Tibial artery (tissue), 4 donors: ENCODE measurements at regions not wholly inside any gene's neighbourhood (a gene's known extent, or its start where the extent isn't known, plus 50 kb on each side); places are given as distances from the start of the nearest gene placed in this dataset.

Experiments
- DNase-seq, 2 donors: peaks; one replicate each; pipeline ENCODE4 v3.0.0-alpha.2; 2019
- H3K27ac ChIP-seq, 2 donors: fragments of 200-600 bp; sonication (generic) in 1 of 2; 1 replicate in 1 of 2; 2 replicates in 1 of 2; pipeline ENCODE4 v1.5.1; 2018 to 2019; ENCODE audit warnings: mild to moderate bottlenecking in 1 of 2
- H3K27me3 ChIP-seq, 2 donors: fragments of 200-600 bp; sonication (generic) in 1 of 2; one replicate each; pipeline versions ENCODE4 v1.5.1 to v1.6.0; 2016 to 2019
- H3K36me3 ChIP-seq, 3 donors: fragments of 200-600 bp; sonication (generic) in 2 of 3; one replicate each; pipeline ENCODE4 v1.5.1; 2016 to 2019; ENCODE audit warnings: mild to moderate bottlenecking in 2 of 3
- H3K4me1 ChIP-seq, 4 donors: fragments of 200-600 bp; sonication (generic) in 2 of 4; 1 replicate in 3 of 4; 2 replicates in 1 of 4; pipeline ENCODE4 v1.5.1; 2016 to 2019
- H3K4me3 ChIP-seq, 2 donors: fragments of 200-600 bp; sonication (generic) in 1 of 2; 1 replicate in 1 of 2; 2 replicates in 1 of 2; pipeline ENCODE4 v1.5.1; 2018 to 2019; ENCODE audit warnings: mild to moderate bottlenecking in 2 of 2
- H3K9me3 ChIP-seq, 3 donors: fragments of 200-600 bp; sonication (generic) in 1 of 3; one replicate each; pipeline ENCODE4 v1.5.1; 2016 to 2019
- intact Hi-C: fragments of 100-400 bp; cut with DNase I; formaldehyde crosslinking; loops from one replicate; pipeline ENCODE4 v1.15.0; 2023; ENCODE audit warnings: low total_unique reads
- TF ChIP-seq, protein P1 (sequence below), 2 experiments: fragments of 200-600 bp in 1 of 2; fragments of 450-650 bp in 1 of 2; IDR thresholded peaks; one replicate each; pipeline ENCODE4 v1.5.1; 2017 to 2019; ENCODE audit warnings: antibody characterized with exemption in 2 of 2, mild to moderate bottlenecking in 1 of 2, moderate library complexity in 1 of 2

DNA sequence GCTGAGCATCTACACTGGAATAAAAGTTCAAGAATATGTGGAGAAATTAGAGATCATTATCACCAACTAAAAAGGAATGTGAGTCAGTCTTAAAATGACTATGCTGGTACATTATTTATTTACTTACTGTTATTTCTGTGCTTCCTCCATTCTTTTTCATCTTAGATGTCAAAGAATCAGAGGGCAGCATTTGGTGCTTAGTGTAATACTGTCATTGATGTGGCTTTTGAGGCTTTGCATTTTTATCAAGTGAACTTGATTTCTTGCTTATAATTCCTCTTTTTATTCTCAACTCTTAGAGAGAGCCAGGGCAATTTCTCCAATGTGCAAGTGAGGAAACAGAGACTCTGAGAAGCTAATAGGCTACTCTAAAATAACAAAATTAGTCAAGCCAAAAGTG lies 163.7 kb upstream of the TRPC7 start:
- H3K9me3 ChIP-seq: no peaks in the 10 kb centered on the region
- intact Hi-C loops: loop anchor here (10.0 kb wide), 1 partner anchor 526 kb away; no protein-coding TSS in a partner anchor
- H3K27ac ChIP-seq: no peak overlapping the region
- TF ChIP-seq, protein P1, sequence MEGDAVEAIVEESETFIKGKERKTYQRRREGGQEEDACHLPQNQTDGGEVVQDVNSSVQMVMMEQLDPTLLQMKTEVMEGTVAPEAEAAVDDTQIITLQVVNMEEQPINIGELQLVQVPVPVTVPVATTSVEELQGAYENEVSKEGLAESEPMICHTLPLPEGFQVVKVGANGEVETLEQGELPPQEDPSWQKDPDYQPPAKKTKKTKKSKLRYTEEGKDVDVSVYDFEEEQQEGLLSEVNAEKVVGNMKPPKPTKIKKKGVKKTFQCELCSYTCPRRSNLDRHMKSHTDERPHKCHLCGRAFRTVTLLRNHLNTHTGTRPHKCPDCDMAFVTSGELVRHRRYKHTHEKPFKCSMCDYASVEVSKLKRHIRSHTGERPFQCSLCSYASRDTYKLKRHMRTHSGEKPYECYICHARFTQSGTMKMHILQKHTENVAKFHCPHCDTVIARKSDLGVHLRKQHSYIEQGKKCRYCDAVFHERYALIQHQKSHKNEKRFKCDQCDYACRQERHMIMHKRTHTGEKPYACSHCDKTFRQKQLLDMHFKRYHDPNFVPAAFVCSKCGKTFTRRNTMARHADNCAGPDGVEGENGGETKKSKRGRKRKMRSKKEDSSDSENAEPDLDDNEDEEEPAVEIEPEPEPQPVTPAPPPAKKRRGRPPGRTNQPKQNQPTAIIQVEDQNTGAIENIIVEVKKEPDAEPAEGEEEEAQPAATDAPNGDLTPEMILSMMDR (IDR thresholded peaks at IDR 0.05): no peak
- H3K4me3 ChIP-seq: no peak overlapping the region
- no peak for DNase-seq
- no peaks in the 10 kb centered on the region for H3K36me3 ChIP-seq
- no peaks in the 10 kb centered on the region for H3K27me3 ChIP-seq
- no peaks in the 10 kb centered on the region for H3K4me1 ChIP-seq

DNA sequence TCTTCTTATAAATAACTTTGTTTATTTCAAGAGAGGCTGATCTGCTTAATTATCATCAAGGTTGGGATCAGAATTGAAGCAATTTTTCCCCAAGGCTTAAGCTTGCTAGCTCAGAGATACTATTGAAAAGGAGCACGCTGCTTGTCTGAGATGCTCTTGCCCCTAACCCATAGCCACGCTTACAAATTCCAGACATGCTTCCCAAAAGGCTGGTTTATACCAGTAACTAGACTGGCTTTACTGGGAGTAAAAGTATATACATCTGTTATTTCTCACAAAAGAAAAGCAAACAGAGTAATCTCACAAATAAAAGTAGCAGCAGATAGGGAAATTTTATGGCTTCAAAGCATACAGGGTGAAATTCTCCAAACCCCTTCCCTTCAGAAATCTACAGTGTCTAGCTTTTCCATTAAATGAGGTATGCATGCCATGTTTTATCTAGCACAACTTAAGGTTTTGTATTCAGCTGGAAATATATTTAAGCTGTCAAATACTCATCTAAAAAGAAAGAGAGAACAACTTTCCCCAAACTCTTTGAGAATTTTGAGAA lies 163.2 kb upstream of the TRPC7 start:
- H3K9me3 ChIP-seq: no peaks in the 10 kb centered on the region
- H3K27ac ChIP-seq: no peak overlapping the region
- no peak overlapping the region for H3K4me3 ChIP-seq
- H3K27me3 ChIP-seq: no peaks in the 10 kb centered on the region
- no peaks in the 10 kb centered on the region for H3K36me3 ChIP-seq
- TF ChIP-seq, protein P1 (IDR thresholded peaks at IDR 0.05): no peak
- no peak for DNase-seq
- intact Hi-C loops: loop anchor here (10.0 kb wide), 1 partner anchor 526 kb away; no protein-coding TSS in a partner anchor
- H3K4me1 ChIP-seq: no peaks in the 10 kb centered on the region

DNA sequence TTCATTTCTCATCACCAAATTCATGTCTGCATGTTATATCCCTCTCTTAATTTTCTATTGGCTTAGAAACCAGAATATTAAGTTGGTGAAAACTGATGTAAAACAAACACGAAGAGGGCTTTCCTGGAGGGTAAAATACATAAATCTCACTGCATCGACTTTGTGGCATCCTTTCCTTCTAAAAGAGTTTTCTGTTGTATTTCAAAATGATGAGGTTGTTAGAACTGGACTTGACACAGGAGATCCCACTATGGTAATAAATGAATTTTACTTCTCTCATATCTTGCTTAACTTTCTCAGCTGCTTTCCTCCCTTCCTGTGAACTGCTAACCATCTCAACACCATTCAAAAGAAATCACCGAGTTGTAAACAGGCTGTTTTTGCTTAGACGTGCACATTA lies 162.0 kb upstream of the TRPC7 start:
- Histone ChIP-seq H3K27me3 (no peaks in the 10 kb centered on the region), H3K27ac (no peak overlapping the region), H3K4me1 (no peaks in the 10 kb centered on the region), H3K9me3 (no peaks in the 10 kb centered on the region), H3K36me3 (no peaks in the 10 kb centered on the region), H3K4me3 (no peak overlapping the region)
- no peak for DNase-seq
- TF ChIP-seq, protein P1 (IDR thresholded peaks at IDR 0.05): no peak
- intact Hi-C loops: loop anchor here (10.0 kb wide), 1 partner anchor 527 kb away; no protein-coding TSS in a partner anchor

DNA sequence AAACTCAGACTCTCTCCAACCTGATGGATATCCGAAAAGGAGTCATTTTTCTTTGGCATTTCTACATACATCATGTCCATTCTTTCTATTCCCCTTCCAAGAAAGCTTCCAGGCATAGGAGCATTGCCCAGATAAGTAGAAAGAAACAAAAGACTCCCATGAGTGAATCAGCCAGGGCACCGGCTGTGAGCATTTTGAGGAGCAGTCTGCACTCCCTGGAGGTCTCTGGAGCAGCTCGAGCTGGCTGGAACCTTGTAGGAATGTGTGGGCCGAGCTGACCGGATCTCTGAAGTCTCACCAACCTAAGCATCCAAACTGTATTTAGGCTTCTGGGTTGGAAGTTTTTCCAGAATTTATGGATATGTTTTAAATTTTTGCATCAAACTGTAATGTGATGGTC lies 161.4 kb upstream of the TRPC7 start:
- Histone ChIP-seq H3K9me3 (no peaks in the 10 kb centered on the region), H3K27ac (no peak overlapping the region), H3K27me3 (no peaks in the 10 kb centered on the region), H3K4me1 (no peaks in the 10 kb centered on the region), H3K36me3 (no peaks in the 10 kb centered on the region), H3K4me3 (no peak overlapping the region)
- no peak for DNase-seq
- intact Hi-C loops: loop anchor here (10.0 kb wide), 1 partner anchor 528 kb away; no protein-coding TSS in a partner anchor
- TF ChIP-seq, protein P1 (IDR thresholded peaks at IDR 0.05): no peak

DNA sequence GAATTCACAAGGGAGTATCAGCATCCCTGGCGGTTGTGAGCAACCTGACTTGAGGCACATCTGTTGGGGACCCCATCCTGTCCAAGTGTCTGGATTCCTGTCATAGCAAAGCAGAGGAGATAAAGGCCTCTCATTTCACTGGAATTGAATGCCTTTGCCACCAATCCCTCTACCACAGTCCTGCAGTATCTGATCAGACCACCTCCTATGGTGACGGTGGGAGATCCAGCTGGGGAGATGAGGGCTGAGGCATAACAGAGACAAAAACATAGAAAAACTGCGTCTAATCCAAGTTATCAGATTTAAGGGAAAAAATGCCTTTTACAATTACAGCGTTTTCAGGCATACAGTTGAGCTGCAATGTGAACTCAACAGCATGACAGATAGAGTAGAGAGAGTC lies 160.7 kb upstream of the TRPC7 start:
- Histone ChIP-seq H3K27me3 (no peaks in the 10 kb centered on the region), H3K36me3 (no peaks in the 10 kb centered on the region), H3K9me3 (no peaks in the 10 kb centered on the region), H3K4me1 (no peaks in the 10 kb centered on the region), H3K4me3 (no peak overlapping the region), H3K27ac (no peak overlapping the region)
- no peak for DNase-seq
- intact Hi-C loops: loop anchor here (10.0 kb wide), 1 partner anchor 529 kb away; no protein-coding TSS in a partner anchor
- TF ChIP-seq, protein P1 (IDR thresholded peaks at IDR 0.05): no peak
